HG03095 (cell line): ENCODE measurements at regions not wholly inside any gene's neighbourhood (a gene's known extent, or its start where the extent isn't known, plus 50 kb on each side); places are given as distances from the start of the nearest gene placed in this dataset.

ENCODE experiments used
- ATAC-seq: cut with Tn5 transposase; IDR thresholded peaks from one replicate; pipeline ENCODE4 v1.9.1; 2021; ENCODE audit warnings: moderate library complexity; ENCODE audit not compliant: unreplicated experiment

GRCh38 chr13:29959086-29959485 lies 108.7 kb upstream of the UBL3 start:
- no peak for ATAC-seq

GRCh38 chr13:29958476-29958875 lies 108.1 kb upstream of the UBL3 start:
- no peak for ATAC-seq

- no peak for ATAC-seq
Observed at GRCh38 chr13:29957320-29957719, 106.9 kb upstream of the UBL3 start.

- no peak for ATAC-seq
Observed at GRCh38 chr13:29956853-29957252, 106.4 kb upstream of the UBL3 start.

- ATAC-seq, result no peak
Observed at GRCh38 chr13:29955137-29955650, 104.8 kb upstream of the UBL3 start.

- no peak for ATAC-seq
Observed at GRCh38 chr13:29954082-29955028, 103.9 kb upstream of the UBL3 start.

GRCh38 chr13:29953542-29953941 lies 103.1 kb upstream of the UBL3 start:
- no peak for ATAC-seq

- no peak for ATAC-seq
Observed at GRCh38 chr13:29952245-29952644, 101.8 kb upstream of the UBL3 start.

- no peak for ATAC-seq
Observed at GRCh38 chr13:29948791-29949190, 98.4 kb upstream of the UBL3 start.

GRCh38 chr13:29948244-29948643 lies 97.8 kb upstream of the UBL3 start:
- no peak for ATAC-seq

- ATAC-seq, result no peak
Observed at GRCh38 chr13:29947839-29948238, 97.4 kb upstream of the UBL3 start.

- no peak for ATAC-seq
Observed at GRCh38 chr13:29946093-29946492, 95.7 kb upstream of the UBL3 start.

GRCh38 chr13:29943686-29944085 lies 93.3 kb upstream of the UBL3 start:
- ATAC-seq, result no peak

- no peak for ATAC-seq
Observed at GRCh38 chr13:29943273-29943672, 92.9 kb upstream of the UBL3 start.

- no peak for ATAC-seq
Observed at GRCh38 chr13:29940715-29941114, 90.3 kb upstream of the UBL3 start.

- no peak for ATAC-seq
Observed at GRCh38 chr13:29939158-29939557, 88.7 kb upstream of the UBL3 start.

GRCh38 chr13:29937841-29938240 lies 87.4 kb upstream of the UBL3 start:
- no peak for ATAC-seq

GRCh38 chr13:29937379-29937778 lies 87.0 kb upstream of the UBL3 start:
- no peak for ATAC-seq

- ATAC-seq, result no peak
Observed at GRCh38 chr13:29936956-29937355, 86.5 kb upstream of the UBL3 start.

- peak; percentile 6 for ATAC-seq
Observed at GRCh38 chr13:29936051-29936813, 85.8 kb upstream of the UBL3 start.

GRCh38 chr13:29935309-29935981 lies 85.0 kb upstream of the UBL3 start:
- ATAC-seq, result peak; percentile 94
